Gastroesophageal sphincter (tissue), 4 donors: ENCODE measurements at regions not wholly inside any gene's neighbourhood (a gene's known extent, or its start where the extent isn't known, plus 50 kb on each side); places are given as distances from the start of the nearest gene placed in this dataset.

ENCODE experiments used
- ATAC-seq: fragments of 150-250 bp; one replicate; pipeline ENCODE4 v1.9.1; 2016; ENCODE audit warnings: mild to moderate bottlenecking, moderate library complexity
- H3K27ac ChIP-seq, 4 donors: fragments of 200-600 bp; sonication (generic) in 3 of 4; 1 replicate in 3 of 4; 2 replicates in 1 of 4; pipeline ENCODE4 v1.5.1; 2016 to 2019
- H3K27me3 ChIP-seq: fragments of 200-600 bp; sonication (generic); one replicate; pipeline ENCODE4 v1.5.1; 2019
- H3K36me3 ChIP-seq, 2 donors: fragments of 200-600 bp; sonication (generic); one replicate each; pipeline ENCODE4 v1.5.1; 2019; ENCODE audit warnings: control low read depth in 1 of 2
- H3K4me1 ChIP-seq, 3 donors: fragments of 200-600 bp; sonication (generic); 1 replicate in 2 of 3; 2 replicates in 1 of 3; pipeline ENCODE4 v1.5.1; 2016 to 2019; ENCODE audit warnings: control low read depth in 2 of 3
- H3K4me3 ChIP-seq, 2 donors: fragments of 200-600 bp; sonication (generic); one replicate each; pipeline ENCODE4 v1.5.1; 2019; ENCODE audit warnings: mild to moderate bottlenecking in 1 of 2, moderate library complexity in 1 of 2
- H3K9me3 ChIP-seq, 3 donors: fragments of 200-600 bp; sonication (generic); one replicate each; pipeline ENCODE4 v1.5.1; 2017 to 2019; ENCODE audit warnings: control low read depth in 2 of 3
- CTCF ChIP-seq, 4 experiments: fragments of 200-600 bp in 2 of 4; fragments of 450-650 bp in 2 of 4; sonication (generic) in 1 of 4; IDR thresholded peaks; one replicate each; pipeline ENCODE4 v1.5.1; 2017 to 2019; ENCODE audit warnings: antibody characterized with exemption in 4 of 4, mild to moderate bottlenecking in 2 of 4, moderate library complexity in 2 of 4
- EP300 ChIP-seq: sonication (generic); formaldehyde crosslinking; IDR thresholded peaks from one replicate; pipeline ENCODE4 v1.6.1; 2017; ENCODE audit warnings: antibody characterized with exemption, mild to moderate bottlenecking
- POLR2A ChIP-seq, 2 donors: fragments of 450-650 bp; IDR thresholded peaks; one replicate each; pipeline ENCODE4 v1.6.1; 2017; ENCODE audit warnings: antibody characterized with exemption in 2 of 2, mild to moderate bottlenecking in 2 of 2, moderate library complexity in 1 of 2
- POLR2AphosphoS5 ChIP-seq: sonication (generic); formaldehyde crosslinking; IDR thresholded peaks from one replicate; pipeline ENCODE4 v1.6.1; 2017; ENCODE audit warnings: antibody characterized with exemption
- WGBS, 2 donors: methylation state at CpG; one replicate each; pipeline ENCODE4 v1.1.5; 2018; ENCODE audit warnings: low coverage in 1 of 2; 5-methylcytosine and 5-hydroxymethylcytosine counted together

- Histone ChIP-seq H3K4me3 (no peak overlapping the region), H3K27ac (no peak overlapping the region), H3K27me3 (no peaks in the 10 kb centered on the region), H3K4me1 (no peaks in the 10 kb centered on the region), H3K36me3 (no peaks in the 10 kb centered on the region), H3K9me3 (no peaks in the 10 kb centered on the region)
- WGBS, 2 donors: 90 to 94% methylated on average over 2 of the region's 2 CpGs
- no peak for TF ChIP-seq POLR2A (IDR thresholded peaks at IDR 0.05)
- no peak for TF ChIP-seq CTCF (IDR thresholded peaks at IDR 0.05)
- TF ChIP-seq POLR2AphosphoS5: no peak
- no peak for TF ChIP-seq EP300
- no peak for ATAC-seq
These were observed 878.0 kb upstream of the PIK3C3 start for GRCh38 chr18:41077076-41077475.

- Histone ChIP-seq H3K27me3 (no peaks in the 10 kb centered on the region), H3K4me1 (no peaks in the 10 kb centered on the region), H3K4me3 (no peak overlapping the region), H3K36me3 (no peaks in the 10 kb centered on the region), H3K27ac (no peak overlapping the region), H3K9me3 (no peaks in the 10 kb centered on the region)
- no peak for ATAC-seq
- TF ChIP-seq EP300: no peak
- TF ChIP-seq POLR2AphosphoS5: no peak
- TF ChIP-seq CTCF (IDR thresholded peaks at IDR 0.05): no peak
- no peak for TF ChIP-seq POLR2A (IDR thresholded peaks at IDR 0.05)
- 27 to 30% methylated on average over 1 of the region's 1 CpG for WGBS, 2 donors
These were observed 879.8 kb upstream of the PIK3C3 start for GRCh38 chr18:41075212-41075611.

GRCh38 chr18:41073372-41073954 lies 881.6 kb upstream of the PIK3C3 start:
- no peaks in the 10 kb centered on the region for H3K36me3 ChIP-seq
- no peak overlapping the region for H3K27ac ChIP-seq
- 56 to 84% methylated on average over 3 of the region's 3 CpGs for WGBS, 2 donors
- TF ChIP-seq POLR2AphosphoS5 (no peak), CTCF (IDR thresholded peaks at IDR 0.05) (no peak), POLR2A (IDR thresholded peaks at IDR 0.05) (no peak), EP300 (no peak)
- H3K27me3 ChIP-seq: no peaks in the 10 kb centered on the region
- no peak for ATAC-seq
- H3K9me3 ChIP-seq: no peaks in the 10 kb centered on the region
- no peak overlapping the region for H3K4me3 ChIP-seq
- no peaks in the 10 kb centered on the region for H3K4me1 ChIP-seq

GRCh38 chr18:41072946-41073345 lies 882.1 kb upstream of the PIK3C3 start:
- no peaks in the 10 kb centered on the region for H3K36me3 ChIP-seq
- H3K4me3 ChIP-seq: no peak overlapping the region
- no peak for TF ChIP-seq POLR2A (IDR thresholded peaks at IDR 0.05)
- TF ChIP-seq EP300: no peak
- no peak for TF ChIP-seq CTCF (IDR thresholded peaks at IDR 0.05)
- TF ChIP-seq POLR2AphosphoS5: no peak
- no peak for ATAC-seq
- H3K9me3 ChIP-seq: no peaks in the 10 kb centered on the region
- H3K4me1 ChIP-seq: no peaks in the 10 kb centered on the region
- WGBS, 2 donors: 0 to 25% methylated on average over 1 of the region's 1 CpG
- no peaks in the 10 kb centered on the region for H3K27me3 ChIP-seq
- H3K27ac ChIP-seq: no peak overlapping the region

GRCh38 chr18:41071826-41072225 lies 883.2 kb upstream of the PIK3C3 start:
- H3K27ac ChIP-seq: no peak overlapping the region
- H3K36me3 ChIP-seq: no peaks in the 10 kb centered on the region
- no peaks in the 10 kb centered on the region for H3K4me1 ChIP-seq
- 61 to 66% methylated on average over 4 of the region's 4 CpGs for WGBS, 2 donors
- no peak for ATAC-seq
- H3K4me3 ChIP-seq: no peak overlapping the region
- no peaks in the 10 kb centered on the region for H3K9me3 ChIP-seq
- no peaks in the 10 kb centered on the region for H3K27me3 ChIP-seq
- no peak for TF ChIP-seq POLR2A (IDR thresholded peaks at IDR 0.05)
